Panc1 (cell line): ENCODE measurements at regions not wholly inside any gene's neighbourhood (a gene's known extent, or its start where the extent isn't known, plus 50 kb on each side); places are given as distances from the start of the nearest gene placed in this dataset.

Experiments
- ATAC-seq: fragments of 200-7000 bp; cut with Tn5 transposase; 2 replicates; pipeline ENCODE4 v1.9.1; 2020; ENCODE audit warnings: mild to moderate bottlenecking, moderate library complexity
- BruUV-seq: library from RNA; stranded (reverse); fragments of 400-500 nt; replicated peaks from 2 replicates; lab custom pipeline; 2021; lab: Mats Ljungman, UMichigan
- CTCF ChIA-PET: fragments of 300-600 bp; sonication (Branson Sonifier 250); formaldehyde crosslinking; loops from one replicate; lab custom pipeline; 2022; ENCODE audit warnings: antibody characterized with exemption; lab: Charles Lee
- POLR2A ChIA-PET: fragments of 300-600 bp; sonication (Branson Sonifier 250); formaldehyde crosslinking; loops from one replicate; lab custom pipeline; 2022; ENCODE audit warnings: antibody characterized with exemption; lab: Charles Lee
- DNase-seq: peaks from one replicate; pipeline ENCODE4 v3.0.0-alpha.2; 2010; ENCODE audit warnings: low read depth, low spot score
- H3K27ac ChIP-seq: 2 replicates; pipeline ENCODE4 v1.5.1; 2011; ENCODE audit warnings: mild to moderate bottlenecking, low read length, inconsistent platforms
- H3K27me3 ChIP-seq: fragments of 200-500 bp; sonication (Bioruptor generic); 2 replicates; pipeline ENCODE4 v1.6.0; 2014; ENCODE audit warnings: low read length, inconsistent platforms; ENCODE audit not compliant: control insufficient read depth, insufficient read depth
- H3K36me3 ChIP-seq: fragments of 200-500 bp; sonication (Bioruptor generic); 2 replicates; pipeline ENCODE4 v1.5.1; 2014; ENCODE audit warnings: inconsistent platforms, mild to moderate bottlenecking, low read length, moderate library complexity; ENCODE audit not compliant: control insufficient read depth, insufficient read depth
- H3K4me1 ChIP-seq: 2 replicates; pipeline ENCODE4 v1.5.1; 2011; ENCODE audit warnings: inconsistent platforms, mild to moderate bottlenecking, low read length, moderate library complexity; ENCODE audit not compliant: control insufficient read depth, insufficient read depth
- H3K4me3 ChIP-seq, 2 experiments: 2 replicates each; pipeline ENCODE4 v1.5.1; 2011 to 2012; ENCODE audit warnings: low read depth in 2 of 2, low read length in 2 of 2, mild to moderate bottlenecking in 2 of 2, inconsistent platforms in 1 of 2, moderate library complexity in 1 of 2
- H3K9me3 ChIP-seq: fragments of 200-500 bp; sonication (Bioruptor generic); 2 replicates; pipeline ENCODE4 v1.5.1; 2014; ENCODE audit warnings: low read depth, mild to moderate bottlenecking, inconsistent platforms, low read length, moderate library complexity; ENCODE audit not compliant: control insufficient read depth, insufficient read depth
- CTCF ChIP-seq: fragments of 450-650 bp; IDR thresholded peaks from 2 replicates; pipeline ENCODE4 v1.5.1; 2017; ENCODE audit warnings: mild to moderate bottlenecking
- POLR2AphosphoS5 ChIP-seq: IDR thresholded peaks from 2 replicates; pipeline ENCODE4 v1.6.1; 2012; ENCODE audit warnings: mild to moderate bottlenecking, low read depth, low read length, moderate library complexity
- REST ChIP-seq, 2 experiments: IDR thresholded peaks; 2 replicates each; pipeline ENCODE4 v1.6.1; 2011 to 2012; ENCODE audit warnings: low read depth in 2 of 2, control low read depth in 1 of 2, low read length in 1 of 2, mild to moderate bottlenecking in 1 of 2, moderate library complexity in 1 of 2; ENCODE audit not compliant: insufficient read depth in 1 of 2
- SIN3A ChIP-seq: IDR thresholded peaks from 2 replicates; pipeline ENCODE4 v1.6.1; 2012; ENCODE audit warnings: low read depth, mild to moderate bottlenecking, low read length, moderate library complexity, borderline replicate concordance; ENCODE audit not compliant: insufficient read depth
- TCF7L2 ChIP-seq: IDR thresholded peaks from 2 replicates; pipeline ENCODE4 v1.6.1; 2011; ENCODE audit warnings: mild to moderate bottlenecking, low read depth, low read length, inconsistent platforms
- in situ Hi-C: cut with HindIII; loops from 2 replicates; pipeline ENCODE4 v1.10.0; 2016; ENCODE audit warnings: low sequenced_read_pairs, low pct_unique_long_range_greater_than_20kb
- intact Hi-C: fragments of 100-400 bp; cut with micrococcal nuclease; formaldehyde crosslinking; loops from one replicate; pipeline ENCODE4 v1.10.0; 2022; ENCODE audit not compliant: unreplicated experiment

GRCh38 chr4:24655971-24656370 lies 71.6 kb upstream of the DHX15 start:
- ATAC-seq (no peak), DNase-seq (no peak)
- H3K27ac ChIP-seq, result no peak overlapping the region
- no peak overlapping the region for H3K4me3 ChIP-seq
- no peaks in the 10 kb centered on the region for H3K36me3 ChIP-seq
- no TSS peak for BruUV-seq
- POLR2A ChIA-PET, result no interaction called here
- no peaks in the 10 kb centered on the region for H3K4me1 ChIP-seq
- CTCF ChIA-PET, result interaction anchor here (0.6 kb wide), 1 partner anchor 18 kb away, joined by 6 read pairs; no protein-coding TSS in a partner anchor
- no peaks in the 10 kb centered on the region for H3K9me3 ChIP-seq
- TF ChIP-seq CTCF, result no peak
- TF ChIP-seq TCF7L2, result no peak
- TF ChIP-seq POLR2AphosphoS5, result no peak
- TF ChIP-seq REST (IDR thresholded peaks at IDR 0.05; ENCODE audit: insufficient read depth in 1 of 2, low read depth in 2 of 2, low read length in 1 of 2), result no peak
- TF ChIP-seq SIN3A, result no peak
- intact Hi-C loops (no loop called here), in situ Hi-C loops (no loop called here)
- no peaks in the 10 kb centered on the region for H3K27me3 ChIP-seq

GRCh38 chr4:24656906-24657305 lies 72.6 kb upstream of the DHX15 start:
- TF ChIP-seq TCF7L2 (no peak), REST (IDR thresholded peaks at IDR 0.05; ENCODE audit: insufficient read depth in 1 of 2, low read depth in 2 of 2, low read length in 1 of 2) (no peak), SIN3A (no peak), CTCF (no peak), POLR2AphosphoS5 (no peak)
- no TSS peak for BruUV-seq
- Histone ChIP-seq H3K9me3 (no peaks in the 10 kb centered on the region), H3K36me3 (no peaks in the 10 kb centered on the region), H3K4me1 (no peaks in the 10 kb centered on the region), H3K4me3 (no peak overlapping the region), H3K27ac (no peak overlapping the region), H3K27me3 (no peaks in the 10 kb centered on the region)
- in situ Hi-C loops, result no loop called here
- ATAC-seq, result no peak
- ChIA-PET POLR2A (no interaction called here), CTCF (no interaction called here)
- intact Hi-C loops, result no loop called here
- DNase-seq, result no peak
